ENCODE measurements at regions not wholly inside any gene's neighbourhood (a gene's known extent, or its start where the extent isn't known, plus 50 kb on each side); places are given as distances from the start of the nearest gene placed in this dataset.

DNA sequence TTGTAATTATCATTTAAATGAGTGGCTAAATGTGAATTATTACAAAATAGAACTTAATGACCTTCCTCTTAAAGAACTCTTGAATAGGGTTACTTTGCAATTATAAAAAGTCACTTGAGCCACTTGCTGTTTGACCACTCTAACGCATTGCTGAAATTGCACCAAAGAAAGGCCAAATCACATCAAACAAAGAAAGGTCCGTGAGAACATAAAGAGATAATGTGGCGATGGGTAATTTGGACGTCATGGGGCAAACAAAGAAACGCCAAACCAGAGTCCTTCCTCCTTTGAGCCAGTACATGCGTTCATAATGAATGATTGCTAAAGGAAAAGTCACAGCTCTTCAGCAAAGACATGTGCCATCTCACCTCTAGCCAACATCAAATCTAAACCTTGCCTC, 229.8 kb upstream of the STS start:
- TF ChIP-seq YY1 (tag by site-specific recombination; IDR thresholded peaks at IDR 0.05) = no peak
- TF ChIP-seq ZSCAN4 (tag by site-specific recombination; IDR thresholded peaks at IDR 0.05) = no peak
- no peak for TF ChIP-seq ZNF571 (tag by site-specific recombination; IDR thresholded peaks at IDR 0.05)
